ENCODE measurements at regions not wholly inside any gene's neighbourhood (a gene's known extent, or its start where the extent isn't known, plus 50 kb on each side); places are given as distances from the start of the nearest gene placed in this dataset.

DNA sequence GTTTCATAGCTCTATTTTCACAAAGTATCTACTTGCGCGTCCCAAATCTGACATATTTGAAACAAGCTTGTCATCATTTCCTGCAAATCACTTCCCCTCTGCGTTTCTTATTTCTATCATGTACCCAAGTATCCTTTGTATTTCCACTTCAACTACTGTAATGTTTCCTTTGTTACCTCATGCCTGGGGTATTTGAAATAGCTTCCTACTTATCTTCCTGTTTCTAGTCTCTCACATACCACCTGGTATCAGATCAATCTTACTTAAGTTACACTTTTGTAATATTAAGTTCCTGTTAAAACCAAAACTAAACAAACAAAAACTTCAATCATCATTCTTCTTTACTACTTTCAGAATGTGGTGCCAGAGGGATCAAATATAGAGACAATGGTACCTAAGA, 93.6 kb upstream of the SMAD1 start:
- TF ChIP-seq, protein P1, sequence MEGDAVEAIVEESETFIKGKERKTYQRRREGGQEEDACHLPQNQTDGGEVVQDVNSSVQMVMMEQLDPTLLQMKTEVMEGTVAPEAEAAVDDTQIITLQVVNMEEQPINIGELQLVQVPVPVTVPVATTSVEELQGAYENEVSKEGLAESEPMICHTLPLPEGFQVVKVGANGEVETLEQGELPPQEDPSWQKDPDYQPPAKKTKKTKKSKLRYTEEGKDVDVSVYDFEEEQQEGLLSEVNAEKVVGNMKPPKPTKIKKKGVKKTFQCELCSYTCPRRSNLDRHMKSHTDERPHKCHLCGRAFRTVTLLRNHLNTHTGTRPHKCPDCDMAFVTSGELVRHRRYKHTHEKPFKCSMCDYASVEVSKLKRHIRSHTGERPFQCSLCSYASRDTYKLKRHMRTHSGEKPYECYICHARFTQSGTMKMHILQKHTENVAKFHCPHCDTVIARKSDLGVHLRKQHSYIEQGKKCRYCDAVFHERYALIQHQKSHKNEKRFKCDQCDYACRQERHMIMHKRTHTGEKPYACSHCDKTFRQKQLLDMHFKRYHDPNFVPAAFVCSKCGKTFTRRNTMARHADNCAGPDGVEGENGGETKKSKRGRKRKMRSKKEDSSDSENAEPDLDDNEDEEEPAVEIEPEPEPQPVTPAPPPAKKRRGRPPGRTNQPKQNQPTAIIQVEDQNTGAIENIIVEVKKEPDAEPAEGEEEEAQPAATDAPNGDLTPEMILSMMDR (IDR thresholded peaks at IDR 0.05): no peak
- no peak for TF ChIP-seq POLR2A (IDR thresholded peaks at IDR 0.05)

Data from body of pancreas (tissue), 4 donors.